ENCODE measurements at regions not wholly inside any gene's neighbourhood (a gene's known extent, or its start where the extent isn't known, plus 50 kb on each side); places are given as distances from the start of the nearest gene placed in this dataset.
"Not testable (repeated sequence)": the region's sequence is repeated elsewhere in the genome, so short reads cannot be mapped to it uniquely, and the experiment has no call there.

GRCh38 chr4:159540501-159540900, 437.6 kb downstream of the RAPGEF2 start:
- no peak for DNase-seq (ENCODE audit: low spot score)
- intact Hi-C loops (cut with DNase I) = no loop called here

DNA sequence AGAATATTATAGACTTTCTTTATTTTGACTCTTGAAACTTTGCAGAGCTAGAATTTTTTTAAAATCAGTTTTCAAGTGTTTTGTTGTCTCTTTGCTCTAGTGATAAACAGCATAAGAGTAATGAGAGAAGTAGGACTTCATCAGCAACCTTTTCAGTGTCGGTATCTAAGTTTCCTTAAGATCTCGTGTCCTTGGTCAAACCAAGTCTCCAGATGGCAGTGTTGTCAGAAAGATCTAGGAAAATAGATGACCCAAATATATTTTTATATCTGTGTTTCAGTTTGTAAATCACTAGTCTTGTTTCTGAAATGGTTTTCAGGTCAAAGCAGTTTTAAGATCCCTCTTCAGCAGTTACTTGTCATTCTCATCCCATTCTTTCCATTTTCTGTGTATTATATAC, 438.3 kb downstream of the RAPGEF2 start:
- intact Hi-C loops (cut with DNase I) = no loop called here
- DNase-seq (ENCODE audit: low spot score) = no peak

DNA sequence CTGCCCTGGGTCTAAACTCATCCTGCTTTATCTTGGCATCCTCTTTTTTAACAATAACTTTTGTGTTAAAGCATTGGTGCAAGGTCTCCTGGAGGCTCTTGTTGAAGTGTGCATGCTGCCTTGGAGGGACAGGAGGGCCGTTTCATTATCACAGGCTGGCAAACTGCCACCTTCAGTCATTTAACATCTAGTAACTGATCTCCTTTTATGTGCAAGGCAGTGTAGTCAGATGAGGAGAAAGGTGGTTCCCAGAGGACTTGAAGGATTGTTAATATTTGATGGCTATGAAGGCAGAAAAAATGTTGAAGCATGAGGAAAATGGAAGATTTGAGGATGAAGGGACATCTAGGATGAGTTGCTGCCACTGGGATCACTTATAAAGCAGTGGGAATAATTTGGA, 439.4 kb downstream of the RAPGEF2 start:
- intact Hi-C loops (cut with DNase I) = no loop called here
- DNase-seq (ENCODE audit: low spot score) = no peak

GRCh38 chr4:159543831-159544230, 441.0 kb downstream of the RAPGEF2 start:
- intact Hi-C loops (cut with DNase I) = no loop called here
- DNase-seq (ENCODE audit: low spot score) = no peak

GRCh38 chr4:159545556-159545955, 442.7 kb downstream of the RAPGEF2 start:
- intact Hi-C loops (cut with DNase I) = no loop called here
- DNase-seq (ENCODE audit: low spot score) = no peak

- intact Hi-C loops (cut with DNase I) = no loop called here
- DNase-seq (ENCODE audit: low spot score) = no peak
These were observed 444.9 kb downstream of the RAPGEF2 start for GRCh38 chr4:159547645-159548308.

DNA sequence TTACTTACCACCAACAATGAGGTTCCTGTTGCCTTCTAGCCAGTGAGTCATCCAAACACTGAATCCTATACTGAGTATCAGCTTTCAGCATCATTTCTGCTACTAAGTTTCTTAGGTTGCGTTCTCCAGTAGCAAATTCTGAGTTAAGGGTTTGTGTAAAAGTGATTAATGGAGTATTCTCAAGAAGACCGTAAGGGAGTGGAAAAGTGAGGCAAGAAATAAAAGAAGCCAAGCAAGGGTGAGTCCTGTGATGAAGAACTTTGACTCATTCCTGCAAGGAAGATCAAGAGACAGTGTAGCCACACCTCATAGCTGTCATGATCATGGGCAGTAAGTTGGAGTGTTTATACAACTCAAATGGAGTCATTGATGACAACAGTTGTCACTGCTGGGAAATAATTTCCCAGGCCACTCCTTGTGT, 446.2 kb downstream of the RAPGEF2 start:
- intact Hi-C loops (cut with DNase I) = no loop called here
- no peak for DNase-seq (ENCODE audit: low spot score)

DNA sequence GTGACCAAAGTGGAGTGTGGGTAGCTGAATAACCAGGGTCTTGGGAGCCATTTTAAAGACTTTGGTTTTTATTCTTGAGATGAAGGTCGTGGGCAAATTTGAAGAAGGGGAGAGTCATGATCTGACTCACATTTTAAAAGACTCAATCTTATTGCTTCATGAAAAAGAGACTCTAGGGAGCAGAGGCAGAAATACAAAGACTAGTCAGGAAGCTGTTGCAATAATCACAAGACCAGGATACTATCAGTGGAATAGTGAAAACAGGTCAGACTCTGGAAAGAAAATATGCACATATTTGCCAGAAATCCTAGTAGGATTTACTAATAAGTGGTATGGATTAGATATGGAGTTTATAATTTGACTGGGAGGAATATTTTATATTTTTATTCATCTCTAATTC, 448.4 kb downstream of the RAPGEF2 start:
- intact Hi-C loops (cut with DNase I) = no loop called here
- no peak for DNase-seq (ENCODE audit: low spot score)

DNA sequence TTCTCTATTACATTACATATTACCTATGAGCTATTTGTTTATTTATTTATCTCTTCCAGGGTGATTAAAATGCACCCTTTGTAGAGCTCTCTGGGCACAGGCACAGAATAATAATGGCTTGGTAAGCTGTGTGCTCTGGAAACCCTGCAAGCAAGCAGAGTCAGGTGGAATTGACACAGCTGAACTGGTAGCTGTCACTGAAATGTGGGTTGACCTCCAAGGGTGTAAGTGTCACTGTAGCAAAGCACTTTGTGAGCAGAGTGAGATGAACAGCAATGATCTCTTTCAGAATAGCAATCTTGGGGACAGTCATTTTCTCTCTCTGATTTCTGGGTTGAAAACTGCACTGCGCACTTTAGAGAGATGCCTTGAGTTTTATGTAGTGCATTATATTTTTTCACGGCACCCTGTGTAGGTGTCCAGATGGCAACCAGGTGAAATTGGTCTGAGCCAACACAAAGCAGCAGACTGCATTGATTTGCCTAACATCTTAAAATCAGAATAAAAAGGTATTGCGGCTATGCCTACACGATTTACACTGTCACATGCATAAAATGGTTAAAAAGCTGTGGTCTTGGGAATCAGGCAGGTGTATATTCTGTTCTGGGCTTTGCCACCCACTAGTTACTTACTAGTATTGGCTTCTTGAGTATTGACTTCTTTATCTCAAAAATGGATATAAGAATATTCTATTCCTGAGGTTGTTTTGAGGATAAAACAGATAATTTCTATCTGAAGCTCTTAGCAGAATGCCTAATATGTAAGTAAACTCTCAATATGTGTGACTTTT, 450.3 kb downstream of the RAPGEF2 start:
- intact Hi-C loops (cut with DNase I) = no loop called here

DNA sequence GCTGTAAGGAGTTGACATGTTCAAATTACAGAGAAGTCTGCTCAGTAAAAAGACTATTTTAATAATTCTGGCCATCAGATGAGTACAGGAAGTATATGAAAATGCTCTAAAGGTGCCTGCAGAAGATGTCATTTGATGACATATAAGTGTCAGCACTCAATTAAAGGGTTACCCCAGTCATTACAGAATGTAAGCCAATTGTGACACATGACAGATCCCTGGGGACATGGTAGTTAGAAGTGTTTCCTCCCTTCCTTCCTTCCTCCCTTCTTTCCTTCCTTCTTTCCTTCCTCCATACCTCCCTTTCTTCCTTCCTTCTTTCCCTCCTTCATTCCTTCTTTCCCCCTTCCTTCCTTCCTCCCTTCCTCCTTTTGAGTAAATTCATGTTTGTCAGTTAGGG, 453.0 kb downstream of the RAPGEF2 start:
- intact Hi-C loops (cut with DNase I) = no loop called here
- no peak for DNase-seq (ENCODE audit: low spot score)

More for the DNA sequence above, 450.3 kb downstream of the RAPGEF2 start:
- no peak for DNase-seq (ENCODE audit: low spot score)

GRCh38 chr4:159562366-159562765, 459.5 kb downstream of the RAPGEF2 start:
- intact Hi-C loops (cut with DNase I) = no loop called here
- DNase-seq (ENCODE audit: low spot score) = no peak

DNA sequence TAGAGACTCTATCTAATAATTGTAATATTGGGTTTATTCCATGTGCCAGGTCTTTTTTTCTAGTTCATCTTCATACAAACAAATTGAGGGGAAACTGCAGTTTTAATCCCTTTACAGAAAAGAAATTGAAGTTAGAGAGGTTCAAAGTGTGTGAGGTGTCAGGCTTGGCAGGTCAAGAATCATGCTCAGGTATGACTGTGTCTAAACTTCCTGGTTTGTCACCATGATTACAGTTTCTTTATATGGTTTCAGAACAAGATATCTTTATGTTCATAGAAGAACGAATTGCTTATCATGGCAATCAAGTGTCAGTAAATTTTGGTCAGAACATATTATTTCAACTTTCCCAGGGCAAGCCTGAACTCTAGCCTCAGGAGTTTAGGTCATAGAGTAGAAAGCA, 460.4 kb downstream of the RAPGEF2 start:
- intact Hi-C loops (cut with DNase I) = no loop called here
- DNase-seq (ENCODE audit: low spot score) = no peak

DNA sequence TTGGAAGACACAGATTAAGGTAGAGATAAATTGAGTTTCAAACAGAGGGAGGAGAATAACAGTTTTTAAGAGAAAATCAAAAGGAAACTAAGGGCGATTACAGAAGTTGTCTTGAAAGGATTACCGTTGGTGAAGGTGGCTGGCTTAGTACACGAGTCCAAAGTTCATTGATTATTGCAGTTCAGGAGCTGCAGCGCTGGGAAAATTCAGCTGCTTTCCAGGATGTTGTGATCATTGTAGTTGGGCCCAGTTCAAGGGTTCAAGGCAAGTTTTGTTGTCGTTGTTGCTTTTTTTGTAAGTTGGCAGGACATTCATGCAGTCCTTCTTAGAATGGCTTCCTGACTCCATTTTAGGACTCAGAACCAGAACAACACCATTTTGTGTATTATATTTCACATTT, 461.7 kb downstream of the RAPGEF2 start:
- DNase-seq (ENCODE audit: low spot score) = no peak
- intact Hi-C loops (cut with DNase I) = no loop called here

GRCh38 chr4:159566786-159567185, 463.9 kb downstream of the RAPGEF2 start:
- intact Hi-C loops (cut with DNase I) = no loop called here
- DNase-seq (ENCODE audit: low spot score) = no peak

- no peak for DNase-seq (ENCODE audit: low spot score)
- intact Hi-C loops (cut with DNase I) = no loop called here
These were observed 474.4 kb downstream of the RAPGEF2 start for GRCh38 chr4:159577241-159577640.

DNA sequence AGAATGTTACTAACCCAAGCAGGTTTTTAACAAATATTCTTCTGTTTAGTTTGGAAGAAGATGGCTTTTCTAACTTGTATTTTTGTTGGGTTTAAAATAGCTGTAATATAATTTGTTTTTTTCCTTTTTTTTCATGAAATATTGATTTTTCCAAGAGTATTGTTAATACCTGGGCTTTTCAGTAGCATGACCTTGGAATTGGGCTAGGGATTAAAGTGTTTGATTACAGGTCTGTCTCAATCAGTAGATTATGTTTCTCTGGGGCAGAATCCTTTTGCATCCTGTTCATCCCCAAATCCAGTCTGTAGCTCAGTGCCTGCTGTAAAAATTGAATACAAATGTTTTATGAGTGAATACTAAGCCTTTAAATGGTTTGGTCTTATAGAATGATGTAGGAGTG, 479.8 kb downstream of the RAPGEF2 start:
- no peak for DNase-seq (ENCODE audit: low spot score)
- intact Hi-C loops (cut with DNase I) = no loop called here

DNA sequence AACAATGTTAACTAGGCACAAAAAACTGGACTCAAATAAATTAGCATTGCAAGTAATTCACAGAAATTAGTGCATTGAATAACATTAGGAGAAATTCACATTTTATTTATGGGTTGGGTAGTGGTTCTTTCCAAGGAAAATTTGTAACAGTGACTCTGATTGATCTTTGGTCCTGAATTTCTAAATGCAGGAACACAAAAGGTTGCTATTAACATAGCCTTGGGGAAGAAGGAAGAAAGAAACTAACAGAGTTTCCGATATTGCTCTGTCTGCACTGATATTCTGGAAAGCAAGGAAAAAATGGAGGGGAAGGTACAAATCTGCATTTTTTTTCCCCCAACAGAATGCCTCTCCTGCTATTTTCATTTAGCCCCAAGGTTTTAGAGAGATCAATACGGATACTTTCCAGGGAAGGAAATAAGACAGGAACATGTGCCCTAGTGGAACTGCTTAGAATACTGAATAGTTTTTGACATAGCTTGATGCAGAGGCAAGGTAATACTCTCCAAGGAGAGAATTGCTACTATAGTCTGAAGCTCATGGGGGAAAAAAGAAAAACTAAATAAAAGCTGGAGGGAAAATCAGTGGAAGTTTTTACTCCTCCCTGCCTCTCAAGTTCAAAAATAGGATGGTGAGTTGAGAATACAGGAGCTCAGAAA, 490.1 kb downstream of the RAPGEF2 start:
- DNase-seq (ENCODE audit: low spot score) = no peak
- intact Hi-C loops (cut with DNase I) = no loop called here

DNA sequence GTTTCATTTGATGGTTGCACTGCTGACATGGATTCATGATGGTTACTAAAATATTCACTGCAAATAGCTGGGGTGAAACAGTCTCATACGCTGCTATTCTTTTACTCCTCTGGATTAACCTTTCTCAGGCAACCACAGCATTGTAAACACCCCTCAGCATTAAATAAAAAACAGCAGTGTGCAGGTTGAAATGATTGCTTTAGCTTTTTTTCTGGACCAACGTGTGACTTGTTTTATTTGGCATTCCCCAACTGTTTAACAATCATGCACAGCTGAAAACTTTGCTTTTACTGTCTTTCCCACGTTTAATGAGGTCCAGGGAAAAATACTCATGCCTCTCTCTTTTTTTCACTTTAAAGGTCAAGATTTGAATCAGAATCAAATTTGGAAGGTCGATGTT, 490.8 kb downstream of the RAPGEF2 start:
- no peak for DNase-seq (ENCODE audit: low spot score)
- intact Hi-C loops (cut with DNase I) = no loop called here

- intact Hi-C loops (cut with DNase I) = no loop called here
- no peak for DNase-seq (ENCODE audit: low spot score)
These were observed 491.7 kb downstream of the RAPGEF2 start for GRCh38 chr4:159594576-159594975.

DNA sequence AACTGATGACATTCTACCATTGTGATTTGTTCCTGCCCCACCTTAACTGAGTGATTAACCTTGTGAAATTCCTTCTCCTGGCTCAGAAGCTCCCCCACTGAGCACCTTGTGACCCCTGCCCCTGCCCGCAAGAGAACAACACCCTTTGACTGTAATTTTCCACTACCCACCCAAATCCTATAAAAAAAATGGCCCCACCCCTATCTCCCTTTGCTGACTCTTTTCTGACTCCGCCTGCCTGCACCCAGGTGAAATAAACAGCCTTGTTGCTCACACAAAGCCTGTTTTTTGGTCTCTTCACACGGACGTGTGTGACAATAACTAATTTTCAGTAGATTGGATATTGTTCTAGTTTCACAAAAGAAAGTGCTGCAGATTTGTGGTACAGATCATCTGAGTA, 492.2 kb downstream of the RAPGEF2 start:
- intact Hi-C loops (cut with DNase I); DNase-seq (ENCODE audit: low spot score): not testable (repeated sequence)

GRCh38 chr4:159598602-159599001, 495.7 kb downstream of the RAPGEF2 start:
- intact Hi-C loops (cut with DNase I) = no loop called here

More at GRCh38 chr4:159598602-159599001, 495.7 kb downstream of the RAPGEF2 start:
- DNase-seq (ENCODE audit: low spot score) = no peak

Measured in posterior vena cava (tissue), 2 donors.